ENCODE measurements at regions not wholly inside any gene's neighbourhood (a gene's known extent, or its start where the extent isn't known, plus 50 kb on each side); places are given as distances from the start of the nearest gene placed in this dataset.

DNA sequence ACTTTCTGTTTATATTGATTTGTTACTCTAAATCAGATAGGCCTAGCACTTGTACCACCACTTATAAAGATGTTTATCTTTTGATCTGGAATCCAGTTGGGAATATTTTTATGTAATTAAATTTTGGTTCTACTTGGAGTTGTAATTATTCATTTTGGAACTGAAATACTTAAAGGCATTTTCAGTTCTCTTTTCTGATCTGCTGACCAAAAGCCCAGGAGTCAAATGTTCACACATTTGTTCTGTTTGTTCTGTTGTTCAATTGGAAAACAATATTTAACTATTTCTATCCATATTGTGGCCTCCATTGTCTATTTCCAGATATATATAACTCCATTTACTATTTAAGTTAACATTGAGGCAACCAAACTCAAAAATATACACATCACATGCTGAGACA is 912.4 kb upstream of the EPHA6 start:
- ChIA-PET CTCF (no interaction called here), POLR2A (no interaction called here)
- TF ChIP-seq L3MBTL2 (conservative IDR thresholded peaks at IDR 0.05), result no peak
- no peak for TF ChIP-seq NFRKB (IDR thresholded peaks at IDR 0.05)
- no peak for TF ChIP-seq FOXA1 (IDR thresholded peaks at IDR 0.05)
- TF ChIP-seq PKNOX1 (IDR thresholded peaks at IDR 0.05), result no peak
- TF ChIP-seq ARNT (IDR thresholded peaks at IDR 0.05), result no peak
- TF ChIP-seq CTBP1 (IDR thresholded peaks at IDR 0.05; ENCODE audit: borderline replicate concordance), result no peak
- TF ChIP-seq LEF1 (IDR thresholded peaks at IDR 0.05; ENCODE audit: borderline replicate concordance), result no peak
- no peak for TF ChIP-seq FOXM1 (IDR thresholded peaks at IDR 0.05; ENCODE audit: borderline replicate concordance)
- TF ChIP-seq SP1 (IDR thresholded peaks at IDR 0.05), result no peak
- TF ChIP-seq TARDBP (IDR thresholded peaks at IDR 0.05), result no peak
- TF ChIP-seq ELF4 (IDR thresholded peaks at IDR 0.05), result no peak
- TF ChIP-seq HDGF (IDR thresholded peaks at IDR 0.05; ENCODE audit: borderline replicate concordance), result no peak
- no peak for TF ChIP-seq ZNF384 (IDR thresholded peaks at IDR 0.05)
- TF ChIP-seq SUZ12 (IDR thresholded peaks at IDR 0.05), result no peak
- no peak for TF ChIP-seq FOXK2 (IDR thresholded peaks at IDR 0.05)
- no peak for DNase-seq (ENCODE audit: extremely low spot score)

DNA sequence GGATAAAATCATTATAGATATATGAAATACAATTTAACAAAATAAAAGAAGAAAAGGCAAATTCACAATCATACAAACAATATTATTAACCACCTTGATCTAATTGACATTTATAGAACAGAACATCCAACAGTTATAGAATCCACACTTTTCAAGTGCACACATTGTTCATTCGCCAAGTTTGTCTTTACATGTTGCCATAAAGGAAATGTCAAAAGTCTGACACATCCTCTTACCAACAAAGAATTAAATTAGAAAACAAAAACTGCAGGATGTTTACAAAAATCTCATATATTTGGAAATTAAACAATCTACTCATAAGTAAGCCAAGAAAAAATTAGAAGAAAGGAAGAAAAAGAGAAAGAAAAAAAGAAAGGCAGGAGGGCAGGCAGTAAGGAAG is 909.2 kb upstream of the EPHA6 start:
- TF ChIP-seq LEF1 (IDR thresholded peaks at IDR 0.05; ENCODE audit: borderline replicate concordance), result no peak
- TF ChIP-seq FOXK2 (IDR thresholded peaks at IDR 0.05), result no peak
- TF ChIP-seq NFRKB (IDR thresholded peaks at IDR 0.05), result no peak
- no peak for TF ChIP-seq ZNF384 (IDR thresholded peaks at IDR 0.05)
- TF ChIP-seq FOXM1 (IDR thresholded peaks at IDR 0.05; ENCODE audit: borderline replicate concordance), result no peak
- TF ChIP-seq HDGF (IDR thresholded peaks at IDR 0.05; ENCODE audit: borderline replicate concordance), result no peak
- TF ChIP-seq L3MBTL2 (conservative IDR thresholded peaks at IDR 0.05), result no peak
- TF ChIP-seq SP1 (IDR thresholded peaks at IDR 0.05), result no peak
- TF ChIP-seq TARDBP (IDR thresholded peaks at IDR 0.05), result no peak
- no peak for TF ChIP-seq BHLHE40 (IDR thresholded peaks at IDR 0.05; ENCODE audit: borderline replicate concordance)
- no peak for TF ChIP-seq SUZ12 (IDR thresholded peaks at IDR 0.05)
- no peak for TF ChIP-seq ELF4 (IDR thresholded peaks at IDR 0.05)
- TF ChIP-seq CTBP1 (IDR thresholded peaks at IDR 0.05; ENCODE audit: borderline replicate concordance), result no peak
- POLR2A ChIA-PET, result no interaction called here
- CTCF ChIA-PET, result no interaction called here
- no peak for DNase-seq (ENCODE audit: extremely low spot score)

DNA sequence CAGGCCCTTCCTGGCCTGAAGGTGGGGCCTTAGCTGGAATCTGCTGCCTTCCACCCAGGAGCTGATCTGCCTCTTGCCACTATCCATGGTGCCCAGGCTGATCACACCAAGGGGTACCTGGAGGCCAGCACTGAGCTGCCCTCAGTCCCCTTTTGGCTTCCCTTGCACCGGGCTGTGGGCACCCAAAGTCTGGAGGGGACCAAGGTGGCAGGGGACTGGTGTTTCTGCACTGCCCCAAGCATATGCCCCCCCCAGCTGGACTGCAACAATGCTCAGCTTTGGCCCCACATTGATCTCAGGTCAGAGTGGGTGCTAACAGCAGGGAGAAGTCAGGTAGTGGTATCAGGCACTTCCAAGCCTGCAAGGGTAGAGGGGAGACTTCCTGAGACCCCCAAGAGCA is 902.6 kb upstream of the EPHA6 start:
- CTCF ChIA-PET, result no interaction called here

GRCh38 chr3:95923496-95924210 is 890.7 kb upstream of the EPHA6 start:
- CTCF ChIA-PET, result interaction anchor here (0.7 kb wide), 1 partner anchor 20 kb away, joined by 4 read pairs; no protein-coding TSS in a partner anchor
- TF ChIP-seq ELF4 (IDR thresholded peaks at IDR 0.05) (no peak), L3MBTL2 (conservative IDR thresholded peaks at IDR 0.05) (no peak), ZNF384 (IDR thresholded peaks at IDR 0.05) (no peak), PKNOX1 (IDR thresholded peaks at IDR 0.05) (no peak), FOXA1 (IDR thresholded peaks at IDR 0.05) (no peak), HDGF (IDR thresholded peaks at IDR 0.05; ENCODE audit: borderline replicate concordance) (no peak), SP1 (IDR thresholded peaks at IDR 0.05) (no peak), SUZ12 (IDR thresholded peaks at IDR 0.05) (no peak), CTBP1 (IDR thresholded peaks at IDR 0.05; ENCODE audit: borderline replicate concordance) (no peak), BHLHE40 (IDR thresholded peaks at IDR 0.05; ENCODE audit: borderline replicate concordance) (no peak), FOXK2 (IDR thresholded peaks at IDR 0.05) (no peak), LEF1 (IDR thresholded peaks at IDR 0.05; ENCODE audit: borderline replicate concordance) (no peak), NFRKB (IDR thresholded peaks at IDR 0.05) (no peak), FOXM1 (IDR thresholded peaks at IDR 0.05; ENCODE audit: borderline replicate concordance) (no peak), TARDBP (IDR thresholded peaks at IDR 0.05) (no peak), ARNT (IDR thresholded peaks at IDR 0.05) (no peak)

More for the DNA sequence above, 902.6 kb upstream of the EPHA6 start:
- TF ChIP-seq LEF1 (IDR thresholded peaks at IDR 0.05; ENCODE audit: borderline replicate concordance), result no peak
- no peak for DNase-seq (ENCODE audit: extremely low spot score)
- POLR2A ChIA-PET, result no interaction called here

DNA sequence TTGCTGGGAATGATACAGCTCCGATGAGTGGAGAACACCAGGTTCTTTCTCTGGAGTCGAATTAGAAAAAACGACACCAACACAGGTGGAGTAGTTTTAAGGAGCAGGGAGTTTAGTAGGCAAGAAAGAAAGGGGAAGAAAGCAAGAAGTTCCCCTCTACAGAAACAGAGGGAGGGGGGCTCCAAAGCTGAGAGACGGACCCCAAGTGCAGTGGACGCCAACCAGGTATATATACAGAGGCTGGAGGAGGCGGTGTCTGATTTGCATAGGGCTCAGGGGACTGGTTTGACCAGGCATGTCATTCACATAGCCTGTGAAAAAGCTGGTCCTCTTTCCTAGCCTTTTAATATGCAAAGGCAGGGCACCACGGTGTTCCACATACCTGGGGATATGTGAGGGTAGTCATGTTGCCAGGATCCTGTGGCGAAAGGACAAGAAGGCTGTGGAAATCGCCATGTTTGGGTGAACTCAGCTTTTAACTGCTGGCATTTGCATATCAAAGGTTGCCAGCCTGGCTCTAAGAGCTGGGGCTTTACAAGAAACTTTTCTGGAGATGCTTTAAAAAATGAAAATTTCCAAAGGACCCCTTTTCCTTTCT is 887.4 kb upstream of the EPHA6 start:
- DNase-seq (ENCODE audit: extremely low spot score), result no peak
- ChIA-PET POLR2A (no interaction called here), CTCF (no interaction called here)
- no peak for TF ChIP-seq ELF4 (IDR thresholded peaks at IDR 0.05)
- TF ChIP-seq ZNF384 (IDR thresholded peaks at IDR 0.05), result no peak
- no peak for TF ChIP-seq SUZ12 (IDR thresholded peaks at IDR 0.05)
- no peak for TF ChIP-seq L3MBTL2 (conservative IDR thresholded peaks at IDR 0.05)
- TF ChIP-seq FOXM1 (IDR thresholded peaks at IDR 0.05; ENCODE audit: borderline replicate concordance), result no peak
- no peak for TF ChIP-seq TARDBP (IDR thresholded peaks at IDR 0.05)
- TF ChIP-seq NFRKB (IDR thresholded peaks at IDR 0.05), result no peak
- no peak for TF ChIP-seq ARNT (IDR thresholded peaks at IDR 0.05)
- TF ChIP-seq FOXK2 (IDR thresholded peaks at IDR 0.05), result no peak
- TF ChIP-seq FOXA1 (IDR thresholded peaks at IDR 0.05), result no peak
- TF ChIP-seq BHLHE40 (IDR thresholded peaks at IDR 0.05; ENCODE audit: borderline replicate concordance), result no peak
- TF ChIP-seq LEF1 (IDR thresholded peaks at IDR 0.05; ENCODE audit: borderline replicate concordance), result no peak
- TF ChIP-seq PKNOX1 (IDR thresholded peaks at IDR 0.05), result no peak
- no peak for TF ChIP-seq SP1 (IDR thresholded peaks at IDR 0.05)
- TF ChIP-seq HDGF (IDR thresholded peaks at IDR 0.05; ENCODE audit: borderline replicate concordance), result no peak
- no peak for TF ChIP-seq CTBP1 (IDR thresholded peaks at IDR 0.05; ENCODE audit: borderline replicate concordance)

More at GRCh38 chr3:95923496-95924210, 890.7 kb upstream of the EPHA6 start:
- POLR2A ChIA-PET, result no interaction called here
- DNase-seq (ENCODE audit: extremely low spot score), result no peak
